ENCODE measurements at regions not wholly inside any gene's neighbourhood (a gene's known extent, or its start where the extent isn't known, plus 50 kb on each side); places are given as distances from the start of the nearest gene placed in this dataset.

GRCh38 chr14:49160983-49161382, 425.2 kb downstream of the RPS29 start:
- TF ChIP-seq CTCF (IDR thresholded peaks at IDR 0.05; ENCODE audit: low read depth, low read length), result no peak
- H3K4me3 ChIP-seq (ENCODE audit: low read depth, low read length), result no peak overlapping the region

- no peak for TF ChIP-seq CTCF (IDR thresholded peaks at IDR 0.05; ENCODE audit: low read depth, low read length)
- no peak overlapping the region for H3K4me3 ChIP-seq (ENCODE audit: low read depth, low read length)
Measured at GRCh38 chr14:49159081-49159480, 427.1 kb downstream of the RPS29 start.

GRCh38 chr14:49139593-49139992, 446.6 kb downstream of the RPS29 start:
- H3K4me3 ChIP-seq (ENCODE audit: low read depth, low read length), result no peak overlapping the region
- TF ChIP-seq CTCF (IDR thresholded peaks at IDR 0.05; ENCODE audit: low read depth, low read length), result no peak

- no peak for TF ChIP-seq CTCF (IDR thresholded peaks at IDR 0.05; ENCODE audit: low read depth, low read length)
- H3K4me3 ChIP-seq (ENCODE audit: low read depth, low read length), result no peak overlapping the region
Measured at GRCh38 chr14:49134940-49135339, 451.2 kb downstream of the RPS29 start.

- no peak overlapping the region for H3K4me3 ChIP-seq (ENCODE audit: low read depth, low read length)
- no peak for TF ChIP-seq CTCF (IDR thresholded peaks at IDR 0.05; ENCODE audit: low read depth, low read length)
Measured at GRCh38 chr14:49121246-49121645, 464.9 kb downstream of the RPS29 start.

GRCh38 chr14:49114161-49114893, 471.9 kb downstream of the RPS29 start:
- H3K4me3 ChIP-seq (ENCODE audit: low read depth, low read length), result no peak overlapping the region
- no peak for TF ChIP-seq CTCF (IDR thresholded peaks at IDR 0.05; ENCODE audit: low read depth, low read length)

GRCh38 chr14:49106741-49107667, 479.2 kb downstream of the RPS29 start:
- TF ChIP-seq CTCF (IDR thresholded peaks at IDR 0.05; ENCODE audit: low read depth, low read length), result no peak
- no peak overlapping the region for H3K4me3 ChIP-seq (ENCODE audit: low read depth, low read length)
